ENCODE measurements at regions not wholly inside any gene's neighbourhood (a gene's known extent, or its start where the extent isn't known, plus 50 kb on each side); places are given as distances from the start of the nearest gene placed in this dataset.
A peak's percentile ranks its signal among the peaks of the same experiment; 100 is the strongest.
"Not testable (repeated sequence)": the region's sequence is repeated elsewhere in the genome, so short reads cannot be mapped to it uniquely, and the experiment has no call there.

DNA sequence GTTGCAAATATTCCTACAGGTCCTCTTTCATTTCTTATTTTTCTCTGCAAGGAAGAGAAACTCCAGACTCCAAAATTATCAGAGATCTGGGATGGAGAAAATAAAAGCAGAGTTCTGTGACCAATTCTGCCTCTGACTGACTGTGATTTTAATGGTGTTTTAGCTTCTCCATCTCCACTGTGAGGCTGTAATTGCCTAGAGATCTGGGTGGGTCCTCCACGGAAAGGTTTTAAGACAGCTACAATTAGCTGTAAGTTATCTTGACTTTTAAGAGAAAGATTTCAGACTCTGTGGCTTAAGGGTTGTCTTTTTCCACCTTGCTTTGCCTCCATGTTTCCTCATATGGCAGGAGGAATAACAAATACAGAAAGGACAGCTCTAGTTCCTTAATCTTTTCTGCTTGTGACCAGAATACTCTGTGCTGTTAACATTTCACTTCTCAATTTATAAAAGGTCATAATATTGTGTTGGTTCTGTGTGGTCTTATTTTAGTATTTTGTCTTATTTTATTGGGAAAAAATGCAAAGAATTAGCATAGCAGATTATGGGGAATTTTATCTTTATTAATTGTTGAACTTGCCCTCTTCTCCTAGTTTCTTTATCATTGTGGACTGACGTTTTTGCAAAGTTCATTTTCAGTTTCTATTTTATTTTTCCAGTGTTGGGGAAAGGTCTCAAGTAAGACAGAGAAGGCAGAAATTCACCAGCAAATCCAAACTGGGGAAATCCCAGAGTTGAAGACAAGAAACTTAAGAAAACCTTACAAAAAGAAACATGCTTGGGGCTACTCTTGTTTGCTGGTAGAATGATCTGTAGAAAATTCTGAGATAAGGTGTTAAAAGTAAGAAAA is 157.9 kb downstream of the RAP2B start:
- DNase-seq = no peak

DNA sequence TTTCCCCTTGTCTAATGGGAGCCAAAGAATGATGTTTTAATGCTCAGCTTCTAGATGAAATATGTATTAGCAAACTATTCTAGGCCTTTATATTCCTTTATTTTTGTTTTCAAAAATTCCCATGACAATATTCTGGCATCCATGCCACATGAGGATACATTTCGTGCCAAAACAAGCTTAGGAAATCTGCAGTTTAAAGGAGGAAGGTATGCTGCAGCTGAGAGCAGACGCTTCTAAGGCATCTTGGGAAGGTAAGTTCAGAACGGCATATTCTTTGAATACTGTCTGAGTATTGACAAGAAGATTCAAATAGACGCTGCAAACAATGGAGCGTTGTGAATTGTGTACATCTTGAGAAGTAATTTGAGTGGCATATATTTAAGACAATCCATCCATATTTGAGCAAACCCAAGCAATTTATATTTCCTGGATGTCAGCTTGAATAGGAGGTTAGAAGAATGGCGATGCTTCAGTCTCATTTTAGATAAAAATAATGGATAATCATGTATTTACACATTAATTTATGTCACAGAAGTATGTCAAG is 158.6 kb downstream of the RAP2B start:
- no peak for DNase-seq

DNA sequence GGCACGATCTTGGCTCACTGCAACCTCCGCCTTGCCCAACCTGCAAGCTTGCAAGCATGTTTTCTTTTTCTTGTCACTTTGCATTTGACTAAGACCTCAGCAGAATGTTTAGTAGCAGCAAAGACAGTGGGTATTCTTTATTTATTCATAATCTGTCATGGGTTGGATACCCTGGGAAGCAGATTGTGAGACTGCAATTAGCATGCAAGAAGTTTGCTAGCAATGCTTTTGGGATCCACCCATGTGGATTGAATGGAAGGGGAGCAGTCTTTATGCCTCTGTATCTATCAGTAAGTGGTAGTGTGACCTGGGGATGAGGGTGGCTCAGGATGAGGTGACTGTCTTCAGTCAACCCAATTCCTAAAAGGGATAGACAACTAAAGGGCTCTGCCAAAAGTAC is 166.7 kb downstream of the RAP2B start:
- DNase-seq = no peak

DNA sequence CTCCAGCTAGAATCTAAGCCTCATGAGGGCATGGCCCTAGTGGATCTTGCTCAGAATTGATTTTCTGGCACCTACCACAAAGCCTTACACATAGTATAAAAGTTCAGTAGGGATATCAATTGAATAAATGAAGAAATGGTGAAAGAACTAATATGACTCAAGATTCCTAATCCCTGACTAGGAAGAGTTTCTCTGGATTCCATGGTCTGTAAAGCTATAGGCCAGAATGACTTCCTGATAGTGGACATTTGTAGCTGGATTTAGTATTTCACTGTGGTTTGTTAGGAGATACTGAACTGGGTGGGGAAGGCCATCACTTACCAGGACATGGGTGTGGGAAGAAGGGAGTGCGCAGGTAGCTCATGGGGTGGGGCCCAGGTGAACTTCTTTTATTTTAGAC is 168.9 kb downstream of the RAP2B start:
- DNase-seq = no peak

DNA sequence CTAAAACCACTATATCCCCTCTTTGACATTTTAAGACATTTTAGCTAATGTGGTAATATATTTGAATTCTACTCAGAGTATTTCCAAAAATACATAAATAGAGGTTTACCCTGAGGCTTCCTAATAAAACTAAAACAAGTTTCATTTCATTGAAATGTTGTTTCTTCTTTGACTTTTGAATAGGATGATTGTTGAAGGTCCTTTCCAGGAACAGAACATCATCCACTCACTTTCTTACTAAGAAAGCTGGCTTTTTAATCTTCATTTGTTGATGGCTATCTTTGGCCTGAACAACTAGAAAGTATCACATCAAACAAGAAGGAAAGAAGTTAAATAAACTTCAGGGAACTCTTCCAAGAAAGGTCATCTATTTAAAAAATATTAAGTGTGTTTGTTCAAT is 169.7 kb downstream of the RAP2B start:
- DNase-seq = no peak

DNA sequence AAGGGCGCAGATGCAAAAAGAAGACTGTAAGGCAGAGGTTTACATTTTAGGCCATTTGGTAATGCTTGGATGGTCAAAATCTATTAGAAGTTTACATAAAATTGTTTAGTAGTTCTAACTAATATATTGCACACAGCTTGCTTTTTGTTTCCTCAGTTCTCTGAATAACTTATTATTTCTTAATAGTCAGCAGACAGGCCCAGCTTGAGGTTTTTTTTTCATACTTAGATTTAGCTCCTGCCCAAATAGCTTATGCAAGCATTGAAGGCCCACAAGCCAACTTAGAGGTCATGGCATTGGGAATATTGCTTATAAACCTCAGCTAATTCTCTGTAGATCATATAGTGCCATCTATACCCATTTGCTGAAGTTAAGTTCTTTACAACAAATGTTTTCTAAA is 172.5 kb downstream of the RAP2B start:
- no peak for DNase-seq

DNA sequence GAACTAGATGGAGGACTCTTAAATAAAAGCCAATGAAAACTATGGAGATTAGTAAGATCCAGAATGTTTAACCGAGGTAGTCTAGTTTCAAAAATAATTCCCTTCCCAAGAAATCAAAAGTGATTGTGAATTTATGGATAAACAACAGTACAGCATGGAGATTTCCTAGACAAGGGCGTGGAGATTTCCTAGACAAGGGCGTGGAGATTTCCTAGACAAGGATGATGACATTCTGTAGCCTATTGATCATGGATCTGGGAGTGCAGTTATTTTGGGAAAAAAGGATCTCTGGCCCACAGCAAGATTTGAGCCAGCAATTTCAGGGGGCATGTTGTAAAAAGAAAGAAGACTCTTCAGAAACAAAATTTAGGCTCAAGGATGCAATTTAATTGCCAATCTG is 175.3 kb downstream of the RAP2B start:
- no peak for DNase-seq

DNA sequence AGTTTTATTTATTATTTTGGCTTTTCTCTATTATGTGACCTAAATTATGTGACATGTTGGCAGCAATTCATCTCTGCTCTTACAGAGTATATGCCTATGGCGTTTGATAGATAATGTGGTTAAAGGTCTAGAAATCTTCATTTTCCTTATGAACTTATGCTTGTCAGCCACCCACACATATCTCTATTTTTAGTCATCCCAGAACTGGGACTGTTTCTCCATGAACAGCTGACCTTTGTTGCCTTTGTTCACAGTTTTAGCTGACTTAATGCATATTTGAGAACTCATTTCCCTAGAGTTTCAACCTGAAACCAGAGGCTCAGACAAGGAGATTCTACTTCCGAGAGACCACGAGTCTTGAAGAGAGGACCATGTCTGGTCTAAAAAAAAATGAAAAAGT is 176.5 kb downstream of the RAP2B start:
- no peak for DNase-seq

DNA sequence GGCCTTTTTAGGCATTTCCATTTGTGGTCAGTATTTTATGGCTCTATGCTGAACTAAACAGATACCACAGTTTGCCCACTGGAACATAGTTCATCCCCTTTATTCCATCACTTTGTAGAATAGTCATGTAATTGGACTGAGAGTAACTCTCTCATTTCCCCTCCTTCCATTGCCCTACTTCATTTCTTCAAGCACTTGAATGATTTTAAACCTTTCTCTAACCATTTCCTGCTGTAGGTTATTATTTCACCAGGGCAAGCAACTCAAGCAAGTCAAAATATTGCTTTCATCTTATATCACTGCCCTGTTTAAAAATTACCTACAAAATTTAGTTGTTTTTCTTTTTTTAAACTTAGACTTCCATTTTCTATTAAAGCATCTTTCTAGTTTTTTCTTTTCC is 177.0 kb downstream of the RAP2B start:
- no peak for DNase-seq

DNA sequence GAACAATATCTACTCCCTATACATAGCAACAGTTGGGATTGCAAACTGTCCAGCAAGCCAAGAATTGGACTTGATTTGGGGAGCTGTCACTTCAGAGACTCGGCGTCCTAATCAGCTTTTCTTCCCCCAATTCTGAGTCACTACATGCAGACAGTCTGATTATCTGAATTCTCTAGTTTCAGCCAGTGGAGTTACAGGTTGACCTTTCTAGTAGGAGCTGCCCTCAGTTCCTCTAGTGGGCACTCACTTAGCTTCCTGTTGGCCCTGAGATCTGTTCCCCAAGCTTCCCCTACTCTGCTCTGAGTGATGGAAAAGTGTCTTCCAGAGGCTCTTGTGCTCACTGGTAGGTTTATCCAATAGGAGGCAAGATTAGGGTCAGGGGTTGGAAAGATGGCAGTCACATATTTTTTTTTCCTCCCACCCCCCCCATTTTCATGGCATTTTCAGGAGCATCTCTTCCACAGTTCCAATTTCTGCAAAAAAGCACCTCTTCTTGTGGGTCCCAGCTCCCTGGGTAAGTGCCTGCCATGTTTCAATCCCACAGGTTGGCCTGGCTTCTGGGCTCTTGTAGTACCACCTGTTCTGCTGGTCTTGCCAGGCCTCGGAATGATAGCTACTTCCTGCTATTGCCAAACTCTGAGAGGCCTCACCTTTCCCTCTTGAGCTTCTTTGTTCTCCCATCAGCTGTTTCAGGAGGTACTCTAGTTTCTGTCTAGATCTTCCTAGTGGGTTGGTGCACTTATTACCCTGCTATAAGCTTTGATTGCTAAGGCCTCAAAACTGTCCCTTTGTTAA is 182.2 kb downstream of the RAP2B start:
- no peak for DNase-seq

DNA sequence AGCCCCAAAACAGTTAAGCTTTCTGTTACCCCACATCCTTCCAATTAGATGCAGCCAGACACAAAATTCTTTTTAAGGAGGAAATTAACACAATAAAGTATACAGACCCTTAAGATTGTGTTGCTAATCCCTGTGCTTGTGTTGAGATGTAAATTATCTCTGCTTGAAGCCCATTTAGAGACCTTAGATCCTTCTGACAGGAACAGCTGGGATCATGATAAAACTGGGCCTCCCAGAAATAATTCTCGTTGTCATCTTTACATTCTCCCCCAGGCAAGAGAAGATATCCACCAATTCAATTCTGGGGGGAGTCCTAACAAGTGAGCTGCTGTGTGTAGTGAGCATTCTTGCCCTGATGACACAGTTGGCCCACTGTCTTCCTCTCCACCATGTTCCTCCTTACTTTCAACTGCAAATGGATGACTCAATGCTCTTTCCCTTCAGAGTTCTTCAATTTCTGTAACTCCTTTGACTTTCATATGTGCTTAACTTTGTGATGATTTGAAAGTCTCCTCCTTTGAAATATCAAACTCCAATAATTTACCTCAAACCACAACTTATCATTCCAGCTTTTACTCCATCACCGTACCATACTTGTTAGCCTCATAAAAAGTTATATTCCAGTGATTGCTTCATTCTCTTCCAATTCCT is 186.6 kb downstream of the RAP2B start:
- no peak for DNase-seq

DNA sequence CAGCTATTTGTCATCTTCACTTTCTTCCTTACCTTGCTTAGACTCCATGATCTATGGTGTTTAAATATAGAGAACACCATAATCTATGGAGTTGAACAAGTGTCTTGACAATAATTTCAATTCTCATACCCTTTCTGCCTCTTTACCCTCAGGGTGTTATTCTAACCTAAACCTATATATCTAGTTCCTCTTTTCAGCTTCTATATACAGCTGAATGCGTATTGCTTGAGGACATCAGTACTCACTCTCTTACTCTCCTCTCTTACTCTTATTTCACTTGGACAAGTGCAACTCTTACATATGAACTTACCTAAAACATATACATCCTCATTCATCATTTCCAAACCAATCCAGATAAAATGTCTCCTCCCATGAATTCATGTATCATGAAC is 187.1 kb downstream of the RAP2B start:
- no peak for DNase-seq

DNA sequence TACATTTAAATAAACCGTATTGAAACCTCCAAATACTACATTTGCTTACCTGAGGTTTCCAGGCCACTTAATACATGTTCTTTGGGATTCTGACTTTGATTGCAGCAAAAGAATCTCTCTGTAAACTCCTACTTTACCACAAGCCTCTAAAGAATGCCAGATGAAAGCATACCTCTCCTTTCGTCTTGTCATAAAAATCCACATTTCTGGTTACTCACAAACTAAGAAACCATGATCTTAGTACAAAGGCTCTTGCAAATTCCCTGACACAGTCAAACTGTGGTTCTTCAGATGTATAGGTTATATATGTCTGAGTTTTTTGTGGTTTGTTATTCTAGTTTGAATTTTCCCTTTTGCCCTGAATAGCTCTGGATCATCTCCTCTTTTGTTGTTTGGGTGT is 188.4 kb downstream of the RAP2B start:
- no peak for DNase-seq

DNA sequence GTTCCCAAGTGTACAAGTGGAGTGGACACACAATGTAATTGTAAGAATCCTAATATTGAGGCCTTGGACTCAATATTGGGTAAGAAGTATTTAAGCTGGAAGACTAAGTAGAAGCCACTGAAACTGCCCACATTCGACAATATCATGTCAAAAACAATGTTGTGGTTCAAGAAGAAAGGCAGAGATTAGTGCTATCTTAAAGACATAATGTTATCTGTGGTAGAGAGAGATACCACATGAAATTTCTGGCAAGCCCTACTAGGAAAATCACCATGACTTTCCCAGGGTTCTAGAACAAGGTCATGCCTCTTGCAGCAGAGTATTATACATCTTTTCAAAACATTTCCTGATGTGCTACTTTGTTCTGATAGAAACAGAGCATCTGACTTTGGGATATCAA is 192.6 kb downstream of the RAP2B start:
- no peak for DNase-seq

DNA sequence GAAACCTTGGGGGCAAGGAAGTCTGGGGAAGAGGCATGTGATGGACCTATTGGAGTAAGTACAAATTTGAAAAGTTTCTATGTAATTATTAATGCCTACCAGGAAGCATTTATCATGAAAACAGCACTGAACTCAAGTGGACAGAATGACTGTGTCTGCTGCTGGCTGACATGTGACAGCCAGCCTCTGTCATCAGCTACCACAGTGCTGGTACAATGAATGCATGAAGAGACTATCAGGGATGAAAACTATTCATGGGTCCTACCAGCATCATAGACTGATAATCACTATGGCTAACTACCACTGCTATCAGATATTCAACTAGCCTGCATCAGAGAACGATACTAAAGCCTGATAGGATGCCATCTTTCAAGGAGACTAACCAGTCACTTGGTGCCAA is 193.5 kb downstream of the RAP2B start:
- no peak for DNase-seq

DNA sequence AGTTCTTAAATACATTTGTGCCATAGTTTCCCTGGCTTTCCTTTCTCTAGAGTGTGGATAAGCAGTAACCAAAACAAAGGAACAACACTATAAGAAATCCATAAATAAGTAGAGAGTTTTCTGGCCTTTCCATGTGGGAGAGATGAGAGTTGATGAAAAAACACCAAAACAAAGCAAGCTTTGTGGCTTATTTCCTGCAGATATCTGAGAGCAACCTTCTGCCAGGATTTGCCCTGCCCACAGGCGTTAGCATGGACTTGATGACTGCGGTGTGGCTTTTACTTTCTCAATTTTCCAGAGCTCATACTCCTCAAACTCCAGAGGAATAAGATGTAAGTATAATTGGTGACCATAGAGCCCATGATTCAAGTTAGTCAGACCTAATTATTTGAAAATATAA is 194.9 kb downstream of the RAP2B start:
- DNase-seq = no peak

DNA sequence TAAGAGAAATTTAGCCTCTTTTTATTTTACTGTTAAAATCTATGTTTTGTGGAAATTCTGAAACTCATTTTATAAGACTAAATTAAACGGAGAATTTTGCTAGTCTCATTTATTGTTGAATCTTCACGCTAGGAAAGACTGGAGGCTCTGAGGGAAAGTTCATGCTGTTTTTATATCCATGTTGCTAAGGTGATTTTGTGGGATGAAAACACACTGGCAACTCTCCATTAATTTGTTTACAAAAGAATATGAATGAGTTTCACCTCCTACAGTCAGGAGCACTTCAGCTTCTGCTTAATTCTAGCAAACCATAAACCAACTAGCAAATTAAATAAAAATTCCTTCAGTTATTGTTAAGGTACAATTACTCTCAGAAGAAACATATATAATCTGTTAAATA is 195.4 kb downstream of the RAP2B start:
- DNase-seq = peak; percentile 68 to 85

DNA sequence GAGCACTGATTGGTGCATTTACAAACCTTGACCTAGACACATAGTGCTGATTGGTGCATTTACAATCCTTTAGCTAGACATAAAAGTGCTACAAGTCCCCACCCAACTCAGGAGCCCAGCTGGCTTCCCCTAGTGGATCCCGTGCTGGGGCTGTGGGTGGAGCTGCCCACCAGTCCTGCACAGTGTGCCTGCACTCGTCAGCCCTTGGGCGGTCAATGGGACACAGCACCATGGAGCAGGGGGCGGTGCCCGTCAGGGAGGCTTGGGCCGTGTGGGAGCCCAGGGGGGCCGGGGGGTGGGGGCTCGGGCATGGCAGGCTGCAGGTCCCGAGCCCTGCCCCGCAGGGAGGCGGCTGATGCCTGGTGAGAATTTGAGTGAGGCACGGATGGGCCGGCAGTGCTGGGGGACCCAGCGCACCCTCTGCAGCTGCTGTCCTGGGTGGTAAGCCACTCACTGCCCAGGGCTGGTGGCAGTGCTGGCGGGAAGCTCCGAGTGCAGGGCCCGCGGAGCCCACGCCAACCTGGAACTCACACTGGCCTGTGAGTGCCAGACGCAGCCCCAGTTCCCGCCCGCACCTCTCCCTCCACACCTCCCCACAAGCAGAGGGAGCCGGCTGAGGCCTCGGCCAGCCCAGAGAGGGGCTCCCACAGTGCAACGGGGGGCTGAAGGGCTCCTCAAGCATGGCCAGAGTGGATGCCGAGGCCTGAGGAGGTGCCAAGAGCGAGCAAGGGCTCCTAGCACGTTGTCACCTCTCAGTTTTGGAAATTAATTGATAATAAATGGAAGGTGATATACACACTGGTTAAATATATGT is 207.7 kb downstream of the RAP2B start:
- DNase-seq = no peak

DNA sequence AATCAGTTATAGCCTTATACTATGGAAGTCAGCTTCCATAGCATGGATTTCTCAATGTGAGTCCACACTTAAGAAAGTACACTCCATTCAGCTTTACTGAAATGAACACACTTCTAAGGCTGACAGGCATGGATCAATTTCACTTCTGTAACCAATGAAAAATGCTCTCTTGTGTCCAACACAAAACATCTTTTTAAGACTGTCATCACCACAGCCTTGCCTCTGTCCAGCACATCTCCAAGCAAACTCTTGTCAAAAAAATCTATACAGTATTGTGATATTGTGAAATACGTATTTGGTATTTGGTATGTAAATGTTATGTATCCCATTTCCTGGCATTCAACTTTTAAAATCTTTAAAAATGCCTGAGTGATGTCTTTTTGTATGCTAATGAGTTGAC is 208.7 kb downstream of the RAP2B start:
- no peak for DNase-seq

DNA sequence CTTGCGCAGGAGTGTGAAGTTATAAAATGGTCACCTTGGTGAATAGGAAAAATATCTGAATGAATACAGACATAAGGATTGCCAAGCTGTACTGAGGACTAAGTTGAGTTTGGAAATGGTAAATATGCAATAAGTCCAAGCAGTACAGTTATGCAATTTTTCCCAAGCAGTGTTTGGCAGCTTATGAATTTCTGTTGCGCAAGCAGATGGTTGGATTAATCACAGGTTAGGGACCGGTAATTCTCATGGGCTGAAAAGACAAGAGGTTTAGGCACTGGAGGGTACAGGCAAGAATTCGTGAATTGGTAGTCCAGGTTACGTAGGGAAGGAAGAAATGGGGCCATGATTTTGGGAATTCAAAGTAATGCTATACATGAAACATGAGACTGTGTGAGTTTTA is 210.3 kb downstream of the RAP2B start:
- no peak for DNase-seq

DNA sequence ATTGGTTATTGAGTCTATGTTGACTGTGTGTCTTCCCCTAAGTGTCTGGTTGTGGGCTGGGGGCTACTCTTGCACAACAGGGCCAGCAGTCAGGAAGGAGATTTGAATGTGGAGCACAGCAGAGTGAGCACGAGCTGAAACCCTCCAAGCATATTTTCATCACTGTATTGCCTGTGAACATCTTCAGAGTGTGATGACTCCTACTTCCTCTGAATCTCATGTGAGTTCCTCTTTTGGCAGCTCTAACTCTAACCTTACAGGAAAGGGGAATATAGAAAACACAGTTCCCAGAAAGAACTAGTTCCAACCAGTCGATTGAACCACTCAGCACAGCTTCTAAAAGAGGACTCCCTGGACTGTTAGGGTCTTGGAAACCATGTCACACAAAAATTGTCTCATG is 211.6 kb downstream of the RAP2B start:
- DNase-seq = no peak

DNA sequence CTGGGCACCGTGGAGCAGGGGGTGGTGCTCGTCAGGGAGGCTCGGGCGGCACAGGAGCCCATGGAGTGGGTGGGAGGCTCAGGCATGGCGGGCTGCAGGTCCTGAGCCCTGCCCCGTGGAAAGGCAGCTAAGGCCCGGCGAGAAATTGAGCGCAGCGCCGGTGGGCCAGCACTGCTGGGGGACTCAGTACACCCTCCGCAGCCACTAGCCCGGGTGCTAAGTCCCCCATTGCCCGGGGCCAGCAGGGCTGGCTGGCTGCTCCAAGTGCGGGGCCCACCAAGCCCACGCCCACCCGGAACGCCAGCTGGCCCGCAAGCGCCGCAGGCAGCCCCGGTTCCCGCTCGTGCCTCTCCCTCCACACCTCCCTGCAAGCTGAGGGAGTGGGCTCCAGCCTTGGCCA is 216.3 kb downstream of the RAP2B start:
- DNase-seq = not testable (repeated sequence)

DNA sequence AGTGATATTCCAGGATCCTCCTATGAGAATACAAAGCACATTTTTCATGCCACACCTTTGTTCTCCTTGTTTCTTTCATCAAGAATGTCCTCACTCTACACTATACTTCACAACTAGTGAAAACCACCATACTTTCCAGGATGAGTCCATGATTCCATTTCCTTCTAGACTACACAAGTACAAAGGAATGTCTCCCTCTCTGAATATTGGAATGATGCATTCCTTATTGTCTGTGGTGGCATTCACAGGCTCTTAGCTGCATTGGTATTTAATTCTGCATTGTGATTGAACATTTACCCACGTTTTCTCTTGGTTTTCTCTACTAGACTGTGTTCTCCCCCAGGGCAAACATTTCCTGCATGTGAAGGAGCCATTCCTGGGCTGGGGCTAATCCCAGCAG is 217.5 kb downstream of the RAP2B start:
- no peak for DNase-seq

Measured in NCI-H2081 (cell line).